ENCODE measurements at regions not wholly inside any gene's neighbourhood (a gene's known extent, or its start where the extent isn't known, plus 50 kb on each side); places are given as distances from the start of the nearest gene placed in this dataset.

- no peak for TF ChIP-seq POLR2A (IDR thresholded peaks at IDR 0.05)
- TF ChIP-seq CTCF (IDR thresholded peaks at IDR 0.05) = no peak
- intact Hi-C loops (cut with DNase I) = no loop called here
- H3K27me3 ChIP-seq = no peaks in the 10 kb centered on the region
- H3K9me3 ChIP-seq (replicated peaks in 1 of 3) = no peaks in the 10 kb centered on the region
- DNase-seq = no peak
- no peaks in the 10 kb centered on the region for H3K4me1 ChIP-seq (replicated peaks in 1 of 2)
- WGBS, 4 donors = 45 to 90% (median 78%) methylated on average over 1 of the region's 1 CpG
- no peaks in the 10 kb centered on the region for H3K36me3 ChIP-seq (replicated peaks in 1 of 2)
- no peak overlapping the region for H3K27ac ChIP-seq
- H3K4me3 ChIP-seq = no peak overlapping the region
Observed at GRCh38 chr11:116300232-116300631, 472.6 kb downstream of the BUD13 start.

- Histone ChIP-seq H3K9me3 (replicated peaks in 1 of 3) (no peaks in the 10 kb centered on the region), H3K27me3 (no peaks in the 10 kb centered on the region), H3K27ac (no peak overlapping the region), H3K4me1 (replicated peaks in 1 of 2) (no peaks in the 10 kb centered on the region), H3K36me3 (replicated peaks in 1 of 2) (no peaks in the 10 kb centered on the region), H3K4me3 (no peak overlapping the region)
- WGBS, 4 donors = 35 to 55% (median 45%) methylated on average over 1 of the region's 1 CpG
- intact Hi-C loops (cut with DNase I) = no loop called here
- TF ChIP-seq CTCF (IDR thresholded peaks at IDR 0.05) (no peak), POLR2A (IDR thresholded peaks at IDR 0.05) (no peak)
- no peak for DNase-seq
Observed at GRCh38 chr11:116294630-116295029, 478.2 kb downstream of the BUD13 start.

- no peak for DNase-seq
- Histone ChIP-seq H3K4me1 (replicated peaks in 1 of 2) (no peaks in the 10 kb centered on the region), H3K4me3 (no peak overlapping the region), H3K9me3 (replicated peaks in 1 of 3) (no peaks in the 10 kb centered on the region), H3K27ac (no peak overlapping the region), H3K27me3 (no peaks in the 10 kb centered on the region), H3K36me3 (replicated peaks in 1 of 2) (no peaks in the 10 kb centered on the region)
- TF ChIP-seq CTCF (IDR thresholded peaks at IDR 0.05) = no peak
- intact Hi-C loops (cut with DNase I) = no loop called here
- 36 to 80% (median 66%) methylated on average over 1 of the region's 1 CpG for WGBS, 4 donors
Observed at GRCh38 chr11:116287866-116288265, 484.9 kb downstream of the BUD13 start.

- no peak overlapping the region for H3K27ac ChIP-seq
- H3K9me3 ChIP-seq (replicated peaks in 1 of 3) = no peaks in the 10 kb centered on the region
- H3K27me3 ChIP-seq = no peaks in the 10 kb centered on the region
- no peaks in the 10 kb centered on the region for H3K36me3 ChIP-seq (replicated peaks in 1 of 2)
- H3K4me3 ChIP-seq = no peak overlapping the region
- 68 to 83% (median 78%) methylated on average over 2 to 3 of the region's 3 CpGs for WGBS, 4 donors
- intact Hi-C loops (cut with DNase I) = no loop called here
- TF ChIP-seq POLR2A (IDR thresholded peaks at IDR 0.05) (no peak), CTCF (IDR thresholded peaks at IDR 0.05) (no peak)
- no peaks in the 10 kb centered on the region for H3K4me1 ChIP-seq (replicated peaks in 1 of 2)
- DNase-seq = no peak
Observed at GRCh38 chr11:116285026-116285425, 487.8 kb downstream of the BUD13 start.
